HG02943 (cell line): ENCODE measurements at regions not wholly inside any gene's neighbourhood (a gene's known extent, or its start where the extent isn't known, plus 50 kb on each side); places are given as distances from the start of the nearest gene placed in this dataset.
"Not testable (repeated sequence)": the region's sequence is repeated elsewhere in the genome, so short reads cannot be mapped to it uniquely, and the experiment has no call there.

ENCODE experiments used
- ATAC-seq: cut with Tn5 transposase; IDR thresholded peaks from one replicate; pipeline ENCODE4 v1.9.1; 2021; ENCODE audit warnings: mild to moderate bottlenecking, low read depth, moderate library complexity; ENCODE audit not compliant: unreplicated experiment

- no peak for ATAC-seq
These were observed 224.5 kb upstream of the CHAC2 start for GRCh38 chr2:53543083-53543482.

- ATAC-seq: no peak
These were observed 230.8 kb upstream of the CHAC2 start for GRCh38 chr2:53536583-53537361.

- no peak for ATAC-seq
These were observed 232.3 kb upstream of the CHAC2 start for GRCh38 chr2:53535234-53535840.

GRCh38 chr2:53530126-53530525 is 237.5 kb upstream of the CHAC2 start:
- no peak for ATAC-seq

- no peak for ATAC-seq
These were observed 240.5 kb upstream of the CHAC2 start for GRCh38 chr2:53527056-53527455.

- no peak for ATAC-seq
These were observed 247.4 kb upstream of the CHAC2 start for GRCh38 chr2:53519918-53520841.

- ATAC-seq: no peak
These were observed 250.2 kb upstream of the CHAC2 start for GRCh38 chr2:53517406-53517805.

GRCh38 chr2:53516650-53517049 is 251.0 kb upstream of the CHAC2 start:
- no peak for ATAC-seq

GRCh38 chr2:53515435-53516332 is 251.9 kb upstream of the CHAC2 start:
- ATAC-seq: no peak

GRCh38 chr2:53513167-53513666 is 254.4 kb upstream of the CHAC2 start:
- ATAC-seq: no peak

GRCh38 chr2:53512071-53512826 is 255.4 kb upstream of the CHAC2 start:
- no peak for ATAC-seq

GRCh38 chr2:53511549-53511948 is 256.1 kb upstream of the CHAC2 start:
- no peak for ATAC-seq

GRCh38 chr2:53510401-53510800 is 257.2 kb upstream of the CHAC2 start:
- no peak for ATAC-seq

- no peak for ATAC-seq
These were observed 257.7 kb upstream of the CHAC2 start for GRCh38 chr2:53509831-53510388.

GRCh38 chr2:53508667-53509066 is 258.9 kb upstream of the CHAC2 start:
- ATAC-seq: no peak

- ATAC-seq: not testable (repeated sequence)
These were observed 260.5 kb upstream of the CHAC2 start for GRCh38 chr2:53507070-53507469.

- ATAC-seq: no peak
These were observed 261.8 kb upstream of the CHAC2 start for GRCh38 chr2:53505826-53506225.

GRCh38 chr2:53504507-53504906 is 263.1 kb upstream of the CHAC2 start:
- ATAC-seq: no peak

GRCh38 chr2:53500181-53500580 is 267.4 kb upstream of the CHAC2 start:
- ATAC-seq: no peak
